ENCODE measurements at regions not wholly inside any gene's neighbourhood (a gene's known extent, or its start where the extent isn't known, plus 50 kb on each side); places are given as distances from the start of the nearest gene placed in this dataset.
"Not testable (repeated sequence)": the region's sequence is repeated elsewhere in the genome, so short reads cannot be mapped to it uniquely, and the experiment has no call there.

DNA sequence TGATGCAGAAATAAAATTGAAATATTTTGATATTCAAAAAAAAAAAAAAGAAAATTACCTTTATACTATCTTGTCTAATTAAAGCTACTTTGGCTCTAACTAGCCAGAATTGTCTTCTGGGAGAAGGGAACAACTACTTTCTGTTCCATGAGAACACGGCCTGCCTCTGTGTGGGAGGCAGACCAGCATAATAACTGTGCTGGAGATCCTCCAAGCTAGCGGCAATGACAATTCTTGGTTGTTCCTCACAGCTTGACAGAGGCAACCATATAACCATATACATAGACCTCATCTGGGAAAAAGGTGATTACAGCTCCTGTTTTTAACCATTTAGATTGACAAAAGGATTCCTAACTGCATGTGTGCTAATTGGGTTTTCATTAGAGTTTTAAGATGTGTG lies 95.7 kb downstream of the RBMX2 start:
- H3K4me1 ChIP-seq: no peaks in the 10 kb centered on the region
- H3K4me3 ChIP-seq: no peak overlapping the region
- ATAC-seq: no peak
- no peak overlapping the region for H3K27ac ChIP-seq
- H3K9me3 ChIP-seq: no peaks in the 10 kb centered on the region
- no peaks in the 10 kb centered on the region for H3K36me3 ChIP-seq
- 14 to 20% methylated on average over 1 of the region's 2 CpGs for WGBS, 2 donors (ENCODE audit: low coverage in 1 of 2)
- TF ChIP-seq POLR2A (IDR thresholded peaks at IDR 0.05): no peak
- TF ChIP-seq, protein P1, sequence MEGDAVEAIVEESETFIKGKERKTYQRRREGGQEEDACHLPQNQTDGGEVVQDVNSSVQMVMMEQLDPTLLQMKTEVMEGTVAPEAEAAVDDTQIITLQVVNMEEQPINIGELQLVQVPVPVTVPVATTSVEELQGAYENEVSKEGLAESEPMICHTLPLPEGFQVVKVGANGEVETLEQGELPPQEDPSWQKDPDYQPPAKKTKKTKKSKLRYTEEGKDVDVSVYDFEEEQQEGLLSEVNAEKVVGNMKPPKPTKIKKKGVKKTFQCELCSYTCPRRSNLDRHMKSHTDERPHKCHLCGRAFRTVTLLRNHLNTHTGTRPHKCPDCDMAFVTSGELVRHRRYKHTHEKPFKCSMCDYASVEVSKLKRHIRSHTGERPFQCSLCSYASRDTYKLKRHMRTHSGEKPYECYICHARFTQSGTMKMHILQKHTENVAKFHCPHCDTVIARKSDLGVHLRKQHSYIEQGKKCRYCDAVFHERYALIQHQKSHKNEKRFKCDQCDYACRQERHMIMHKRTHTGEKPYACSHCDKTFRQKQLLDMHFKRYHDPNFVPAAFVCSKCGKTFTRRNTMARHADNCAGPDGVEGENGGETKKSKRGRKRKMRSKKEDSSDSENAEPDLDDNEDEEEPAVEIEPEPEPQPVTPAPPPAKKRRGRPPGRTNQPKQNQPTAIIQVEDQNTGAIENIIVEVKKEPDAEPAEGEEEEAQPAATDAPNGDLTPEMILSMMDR (IDR thresholded peaks at IDR 0.05): no peak
- no peak for TF ChIP-seq EP300 (IDR thresholded peaks at IDR 0.05)
- no peak for TF ChIP-seq POLR2AphosphoS5 (IDR thresholded peaks at IDR 0.05)
- H3K27me3 ChIP-seq: no peaks in the 10 kb centered on the region

DNA sequence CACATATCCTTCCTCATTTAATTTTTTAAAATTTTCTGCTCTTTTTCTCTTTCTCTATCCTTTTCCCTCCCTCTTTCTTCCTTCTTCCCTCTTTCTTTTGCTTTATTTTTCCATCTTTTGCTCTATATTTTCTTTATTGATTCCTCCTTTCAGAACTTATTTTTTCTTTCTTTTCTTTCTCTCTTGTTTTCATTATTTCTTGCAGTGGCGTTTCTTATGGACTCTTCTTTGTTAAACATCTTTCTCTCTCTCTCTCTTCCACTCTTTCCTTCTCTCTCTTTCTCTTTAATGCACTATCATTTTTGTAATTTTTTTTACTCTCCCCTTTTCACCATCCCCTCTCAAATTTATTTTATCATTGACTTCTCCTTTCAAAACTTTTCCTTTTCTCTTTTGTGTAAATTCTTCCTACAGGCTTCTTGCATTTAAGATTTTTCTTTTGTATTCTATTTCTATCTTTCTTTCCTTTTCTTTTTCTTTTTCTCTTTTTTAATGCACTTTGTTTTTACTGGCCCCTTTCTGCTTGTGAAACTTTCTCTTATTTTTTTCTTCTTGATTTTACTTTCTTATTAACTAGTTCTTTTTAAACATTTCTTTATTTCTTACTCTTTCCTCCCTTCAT lies 97.0 kb downstream of the RBMX2 start:
- Histone ChIP-seq H3K27me3 (no peaks in the 10 kb centered on the region), H3K36me3 (no peaks in the 10 kb centered on the region), H3K4me3 (no peak overlapping the region), H3K4me1 (no peaks in the 10 kb centered on the region), H3K27ac (no peak overlapping the region), H3K9me3 (no peaks in the 10 kb centered on the region)
- no peak for ATAC-seq
- WGBS, 2 donors (ENCODE audit: low coverage in 1 of 2): 57 to 67% methylated on average over 1 of the region's 1 CpG
- TF ChIP-seq POLR2AphosphoS5 (IDR thresholded peaks at IDR 0.05) (no peak), EP300 (IDR thresholded peaks at IDR 0.05) (no peak)
- TF ChIP-seq, protein P1 (IDR thresholded peaks at IDR 0.05): no peak

DNA sequence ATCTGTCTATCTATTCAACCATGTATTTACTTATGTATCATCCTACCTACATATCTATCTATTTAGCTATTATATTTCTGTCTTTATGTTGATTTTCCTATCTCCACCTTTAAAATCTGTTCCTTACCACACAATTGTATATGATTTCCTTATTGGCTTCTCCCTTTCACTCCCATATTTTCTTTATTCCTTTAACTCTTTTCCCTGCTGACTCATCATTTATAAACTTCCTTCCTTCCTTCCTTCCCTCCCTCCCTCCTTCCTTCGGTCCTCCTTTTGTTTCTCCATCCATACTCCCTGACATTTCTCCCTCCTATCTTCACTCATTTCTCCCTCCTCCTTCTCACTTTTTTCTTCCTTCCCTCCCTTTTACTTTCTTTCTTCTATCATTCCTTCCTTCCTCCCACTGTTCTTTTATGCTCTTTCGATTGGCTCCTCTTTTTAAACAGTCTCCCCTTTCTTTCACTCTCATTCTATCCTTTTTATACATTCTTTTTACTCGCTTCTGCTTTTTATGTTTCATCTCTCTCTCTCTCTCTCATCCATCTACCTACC lies 100.3 kb downstream of the RBMX2 start:
- H3K27me3 ChIP-seq: no peaks in the 10 kb centered on the region
- no peak overlapping the region for H3K4me3 ChIP-seq
- no peak for ATAC-seq
- H3K4me1 ChIP-seq: no peaks in the 10 kb centered on the region
- H3K9me3 ChIP-seq: no peaks in the 10 kb centered on the region
- no peaks in the 10 kb centered on the region for H3K36me3 ChIP-seq
- TF ChIP-seq POLR2A (IDR thresholded peaks at IDR 0.05): no peak
- TF ChIP-seq, protein P1 (IDR thresholded peaks at IDR 0.05): no peak
- H3K27ac ChIP-seq: no peak overlapping the region
- 51 to 65% methylated on average over 3 of the region's 3 CpGs for WGBS, 2 donors (ENCODE audit: low coverage in 1 of 2)

DNA sequence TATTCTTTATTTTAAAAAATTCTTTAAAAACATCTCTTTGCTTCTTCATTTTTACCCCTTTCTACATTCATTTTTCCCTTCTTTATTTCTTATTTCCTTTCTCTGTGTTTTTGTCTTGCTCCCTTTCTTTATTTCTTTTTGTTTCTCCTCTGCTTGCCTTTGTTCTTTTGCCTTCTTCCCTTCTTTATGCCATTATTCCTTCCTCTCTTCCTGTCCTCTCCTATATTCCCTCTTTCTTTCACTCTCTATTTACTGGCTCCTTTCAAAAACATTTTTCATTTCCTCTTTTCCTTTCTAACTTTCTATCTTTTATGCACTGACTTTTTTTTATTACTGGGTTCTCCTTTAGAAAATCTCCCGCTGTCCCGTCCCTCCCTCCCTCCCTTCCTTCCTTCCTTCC lies 102.2 kb downstream of the RBMX2 start:
- WGBS, 2 donors (ENCODE audit: low coverage in 1 of 2): 86 to 100% methylated on average over 1 of the region's 2 CpGs
- TF ChIP-seq EP300 (IDR thresholded peaks at IDR 0.05): no peak
- TF ChIP-seq, protein P1 (IDR thresholded peaks at IDR 0.05): no peak
- no peak for TF ChIP-seq POLR2A (IDR thresholded peaks at IDR 0.05)
- no peak for TF ChIP-seq POLR2AphosphoS5 (IDR thresholded peaks at IDR 0.05)
- H3K27me3 ChIP-seq: no peaks in the 10 kb centered on the region
- H3K27ac ChIP-seq: no peak overlapping the region
- H3K4me3 ChIP-seq: no peak overlapping the region
- no peaks in the 10 kb centered on the region for H3K4me1 ChIP-seq
- no peaks in the 10 kb centered on the region for H3K9me3 ChIP-seq
- no peaks in the 10 kb centered on the region for H3K36me3 ChIP-seq
- ATAC-seq: no peak

DNA sequence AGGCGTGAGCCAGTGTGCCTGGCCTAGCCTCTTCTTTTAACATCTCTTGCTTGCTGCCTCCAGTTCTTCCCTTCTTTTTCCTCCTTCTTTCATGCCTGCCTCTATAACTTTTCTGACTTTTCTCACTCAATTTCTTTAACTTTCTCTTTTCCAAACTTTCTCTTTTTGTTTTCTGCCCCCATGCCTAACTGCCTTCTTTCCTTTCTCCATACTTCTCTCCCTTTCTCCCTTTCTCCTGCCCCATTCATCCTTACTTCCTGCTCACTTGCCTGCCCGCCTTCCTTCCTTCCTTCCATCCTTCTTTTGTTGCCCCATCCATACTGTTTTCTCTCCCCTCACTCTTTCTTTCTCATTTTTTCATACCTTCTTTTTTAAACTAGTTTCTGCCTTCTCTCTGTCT lies 105.2 kb downstream of the RBMX2 start:
- Histone ChIP-seq H3K4me1 (no peaks in the 10 kb centered on the region), H3K9me3 (no peaks in the 10 kb centered on the region), H3K27me3 (no peaks in the 10 kb centered on the region), H3K27ac (no peak overlapping the region), H3K4me3 (no peak overlapping the region), H3K36me3 (no peaks in the 10 kb centered on the region)
- ATAC-seq: no peak
- WGBS, 2 donors (ENCODE audit: low coverage in 1 of 2): 67 to 80% methylated on average over 1 to 2 of the region's 2 CpGs
- TF ChIP-seq POLR2A (IDR thresholded peaks at IDR 0.05): no peak
- TF ChIP-seq POLR2AphosphoS5 (IDR thresholded peaks at IDR 0.05): no peak
- TF ChIP-seq EP300 (IDR thresholded peaks at IDR 0.05): no peak
- TF ChIP-seq, protein P1 (IDR thresholded peaks at IDR 0.05): no peak

DNA sequence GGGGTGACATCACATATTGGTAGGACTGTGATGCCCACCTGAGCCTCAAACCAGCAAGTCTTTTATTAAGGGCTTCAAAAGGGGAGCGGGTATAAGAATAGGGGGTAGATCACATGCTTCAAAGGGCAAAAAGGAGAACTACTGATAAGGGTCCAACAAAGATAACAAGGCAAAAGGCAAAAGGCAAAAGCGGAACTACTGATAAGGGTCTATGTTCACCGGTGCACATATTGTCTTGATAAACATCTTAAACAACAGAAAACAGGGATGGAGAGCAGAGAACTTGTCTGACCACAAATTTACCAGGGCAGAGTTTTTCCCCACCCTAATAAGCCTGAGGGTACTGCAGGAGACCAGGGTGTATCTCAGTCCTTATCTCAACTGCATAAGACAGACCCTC lies 110.7 kb downstream of the RBMX2 start:
- H3K27me3 ChIP-seq, ATAC-seq, H3K27ac ChIP-seq, H3K4me1 ChIP-seq, H3K9me3 ChIP-seq, H3K4me3 ChIP-seq, H3K36me3 ChIP-seq: not testable (repeated sequence)
- 87 to 100% methylated on average over 1 to 3 of the region's 3 CpGs for WGBS, 2 donors (ENCODE audit: low coverage in 1 of 2)
